ENCODE measurements at regions not wholly inside any gene's neighbourhood (a gene's known extent, or its start where the extent isn't known, plus 50 kb on each side); places are given as distances from the start of the nearest gene placed in this dataset.
"Not testable (repeated sequence)": the region's sequence is repeated elsewhere in the genome, so short reads cannot be mapped to it uniquely, and the experiment has no call there.

DNA sequence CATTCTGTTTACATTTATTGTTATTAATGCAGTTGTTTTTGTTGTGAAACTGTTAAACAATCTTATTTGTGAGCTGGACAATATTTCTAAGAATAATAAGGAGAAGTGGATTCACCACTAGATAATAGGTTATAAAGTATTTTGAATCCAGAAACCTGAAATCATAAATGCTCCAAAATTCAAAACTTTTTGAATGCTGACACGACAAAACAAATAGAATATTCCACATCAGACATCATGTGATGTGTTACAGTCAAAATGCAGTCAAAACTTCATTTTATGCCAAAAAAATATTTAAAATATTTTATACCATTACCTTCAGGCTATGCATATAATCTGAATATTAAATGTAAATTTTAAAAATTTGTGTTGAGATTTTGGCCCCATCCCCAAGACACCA, 1321.4 kb downstream of the SLITRK1 start:
- TF ChIP-seq, protein P1, sequence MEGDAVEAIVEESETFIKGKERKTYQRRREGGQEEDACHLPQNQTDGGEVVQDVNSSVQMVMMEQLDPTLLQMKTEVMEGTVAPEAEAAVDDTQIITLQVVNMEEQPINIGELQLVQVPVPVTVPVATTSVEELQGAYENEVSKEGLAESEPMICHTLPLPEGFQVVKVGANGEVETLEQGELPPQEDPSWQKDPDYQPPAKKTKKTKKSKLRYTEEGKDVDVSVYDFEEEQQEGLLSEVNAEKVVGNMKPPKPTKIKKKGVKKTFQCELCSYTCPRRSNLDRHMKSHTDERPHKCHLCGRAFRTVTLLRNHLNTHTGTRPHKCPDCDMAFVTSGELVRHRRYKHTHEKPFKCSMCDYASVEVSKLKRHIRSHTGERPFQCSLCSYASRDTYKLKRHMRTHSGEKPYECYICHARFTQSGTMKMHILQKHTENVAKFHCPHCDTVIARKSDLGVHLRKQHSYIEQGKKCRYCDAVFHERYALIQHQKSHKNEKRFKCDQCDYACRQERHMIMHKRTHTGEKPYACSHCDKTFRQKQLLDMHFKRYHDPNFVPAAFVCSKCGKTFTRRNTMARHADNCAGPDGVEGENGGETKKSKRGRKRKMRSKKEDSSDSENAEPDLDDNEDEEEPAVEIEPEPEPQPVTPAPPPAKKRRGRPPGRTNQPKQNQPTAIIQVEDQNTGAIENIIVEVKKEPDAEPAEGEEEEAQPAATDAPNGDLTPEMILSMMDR (IDR thresholded peaks at IDR 0.05) = no peak
- ATAC-seq (ENCODE audit: low FRiP score) = no peak
- no peak for DNase-seq (ENCODE audit: low spot score)

- TF ChIP-seq, protein P1 (IDR thresholded peaks at IDR 0.05) = no peak
- no peak for DNase-seq (ENCODE audit: low spot score)
- no peak for ATAC-seq (ENCODE audit: low FRiP score)
Observed at GRCh38 chr13:82522872-82523271, 1359.4 kb downstream of the SLITRK1 start.

- ATAC-seq (ENCODE audit: low FRiP score) = no peak
- DNase-seq (ENCODE audit: low spot score) = no peak
- TF ChIP-seq, protein P1 (IDR thresholded peaks at IDR 0.05) = no peak
Observed at GRCh38 chr13:82506805-82507414, 1375.4 kb downstream of the SLITRK1 start.

DNA sequence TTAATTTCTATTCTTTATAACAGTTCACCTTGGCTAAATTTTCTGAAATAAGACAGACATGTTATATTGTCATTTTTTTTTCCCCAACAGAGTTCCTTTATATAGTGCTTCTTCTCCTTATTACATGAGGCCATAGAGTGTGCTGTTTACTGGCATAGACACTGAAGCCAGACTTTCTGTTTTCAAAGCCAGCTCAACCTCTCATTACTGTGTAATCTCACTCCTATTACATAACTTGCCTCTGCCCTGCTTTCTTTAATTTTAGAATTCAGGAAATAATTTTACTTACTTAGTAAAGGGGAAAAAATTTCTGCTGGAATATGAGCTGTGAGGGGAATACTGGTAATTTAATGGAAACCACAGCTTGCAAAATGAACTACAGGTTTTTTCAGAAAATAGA, 1380.4 kb downstream of the SLITRK1 start:
- TF ChIP-seq, protein P1 (IDR thresholded peaks at IDR 0.05) = no peak
- no peak for DNase-seq (ENCODE audit: low spot score)
- no peak for ATAC-seq (ENCODE audit: low FRiP score)

GRCh38 chr13:82480415-82480814, 1401.9 kb downstream of the SLITRK1 start:
- no peak for DNase-seq (ENCODE audit: low spot score)
- TF ChIP-seq, protein P1 (IDR thresholded peaks at IDR 0.05) = no peak
- no peak for ATAC-seq (ENCODE audit: low FRiP score)

DNA sequence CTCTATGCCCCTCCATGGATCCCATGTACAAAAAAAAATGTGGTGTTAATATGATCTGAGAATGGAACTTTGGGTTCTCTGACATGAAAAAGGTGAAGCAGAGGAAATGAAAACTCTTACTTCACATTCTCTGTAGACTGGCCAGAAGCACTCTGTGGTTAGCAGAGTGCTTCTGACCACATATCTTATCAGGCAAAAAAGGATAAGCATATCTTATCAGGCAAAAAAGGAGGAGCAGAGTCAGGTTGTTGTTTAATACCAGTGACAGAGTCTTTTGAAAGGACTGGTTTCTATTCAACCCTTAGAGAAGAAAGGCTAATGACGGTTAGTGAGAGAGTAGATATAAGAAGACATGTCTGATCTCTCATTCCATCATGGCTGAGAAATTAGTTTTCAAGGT, 1404.8 kb downstream of the SLITRK1 start:
- no peak for DNase-seq (ENCODE audit: low spot score)
- ATAC-seq (ENCODE audit: low FRiP score) = no peak
- TF ChIP-seq, protein P1 (IDR thresholded peaks at IDR 0.05) = no peak

GRCh38 chr13:82467626-82468025, 1414.6 kb downstream of the SLITRK1 start:
- TF ChIP-seq, protein P1 (IDR thresholded peaks at IDR 0.05) = no peak
- no peak for ATAC-seq (ENCODE audit: low FRiP score)

DNA sequence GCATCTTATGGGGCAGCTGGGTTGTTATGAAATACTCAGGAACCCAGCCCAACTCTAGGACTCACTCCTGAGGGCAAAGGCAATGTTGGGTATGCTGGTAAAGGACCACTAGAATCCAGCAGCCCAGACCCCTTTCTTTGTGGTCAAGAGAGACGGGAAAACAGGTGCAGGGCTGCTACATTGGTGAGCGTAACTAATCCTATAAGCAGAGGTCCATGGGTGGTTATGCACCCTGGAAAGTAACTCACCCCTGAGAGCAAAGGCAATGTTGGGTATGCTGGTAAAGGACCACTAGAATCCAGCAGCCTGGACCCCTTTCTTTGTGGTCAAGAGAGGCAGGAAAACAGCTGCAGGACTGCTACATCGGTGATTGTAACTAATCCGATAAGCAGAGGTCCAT, 1422.7 kb downstream of the SLITRK1 start:
- DNase-seq (ENCODE audit: low spot score); ATAC-seq (ENCODE audit: low FRiP score): not testable (repeated sequence)

More at GRCh38 chr13:82467626-82468025, 1414.6 kb downstream of the SLITRK1 start:
- DNase-seq (ENCODE audit: low spot score) = no peak

Measured in omental fat pad (tissue), 3 donors.